H1 (cell line): ENCODE measurements at regions not wholly inside any gene's neighbourhood (a gene's known extent, or its start where the extent isn't known, plus 50 kb on each side); places are given as distances from the start of the nearest gene placed in this dataset.
A peak's percentile ranks its signal among the peaks of the same experiment; 100 is the strongest.

Experiments
- CTCF ChIA-PET: fragments of 300-600 bp; sonication (Branson Sonifier 250); formaldehyde crosslinking; loops from one replicate; lab custom pipeline; 2021; ENCODE audit not compliant: partially characterized antibody; lab: Charles Lee
- POLR2A ChIA-PET: fragments of 300-600 bp; sonication (Branson Sonifier 250); formaldehyde crosslinking; loops from one replicate; lab custom pipeline; 2021; ENCODE audit warnings: inconsistent platforms; ENCODE audit not compliant: partially characterized antibody; lab: Charles Lee
- DNase-seq, 2 experiments: peaks; one replicate each; pipeline versions ENCODE4 v3.0.0 to v3.0.0-alpha.2; 2010 to 2022; ENCODE audit warnings: low spot score in 2 of 2, low read depth in 1 of 2, mixed read lengths in 1 of 2
- FAIRE-seq: peaks from 2 replicates; lab custom pipeline; 2011; peaks lifted over from hg19 to GRCh38; lab: Jason Lieb, UNC
- H2AFZ ChIP-seq: 2 replicates; pipeline ENCODE4 v1.8.1; 2012; ENCODE audit warnings: low read length, inconsistent platforms
- H2AK5ac ChIP-seq: 2 replicates; pipeline ENCODE4 v1.6.1; 2013; ENCODE audit warnings: low read depth, low read length
- H2BK120ac ChIP-seq: replicated peaks from 2 replicates; pipeline ENCODE3; 2013; ENCODE audit warnings: low read depth, low read length, inconsistent platforms
- H2BK12ac ChIP-seq: 2 replicates; pipeline ENCODE4 v1.6.1; 2013; ENCODE audit warnings: low read depth, low read length
- H2BK15ac ChIP-seq: 2 replicates; pipeline ENCODE4 v1.6.1; 2013; ENCODE audit warnings: low read length
- H2BK20ac ChIP-seq: 2 replicates; pipeline ENCODE4 v1.6.1; 2013; ENCODE audit warnings: low read length
- H2BK5ac ChIP-seq: 2 replicates; pipeline ENCODE4 v1.6.1; 2013; ENCODE audit warnings: low read depth, low read length
- H3K14ac ChIP-seq: 2 replicates; pipeline ENCODE4 v1.6.1; 2013; ENCODE audit warnings: inconsistent platforms; ENCODE audit not compliant: insufficient read length
- H3K18ac ChIP-seq: 2 replicates; pipeline ENCODE4 v1.6.1; 2013; ENCODE audit warnings: low read length; ENCODE audit errors: extremely low read depth
- H3K23ac ChIP-seq: 2 replicates; pipeline ENCODE4 v1.6.1; 2013; ENCODE audit warnings: inconsistent platforms; ENCODE audit not compliant: insufficient read length
- H3K23me2 ChIP-seq: 2 replicates; pipeline ENCODE4 v1.6.1; 2013; ENCODE audit warnings: low read depth, low read length
- H3K27ac ChIP-seq: 2 replicates; pipeline ENCODE4 v1.6.1; 2011; ENCODE audit warnings: low read depth, low read length, inconsistent platforms
- H3K27me3 ChIP-seq, 4 experiments: replicated peaks in 1 of 4; 1 replicate in 1 of 4; 2 replicates in 3 of 4; pipeline versions ENCODE4 v1.6.1 to v1.8.1; 2011 to 2013; ENCODE audit warnings: low read length in 3 of 4, mild to moderate bottlenecking in 3 of 4, inconsistent platforms in 2 of 4, mixed read lengths in 2 of 4, moderate library complexity in 1 of 4; ENCODE audit not compliant: control insufficient read depth in 3 of 4, insufficient read depth in 3 of 4; ENCODE audit errors: extremely low read depth in 1 of 4
- H3K36me3 ChIP-seq, 4 experiments: 2 replicates each; pipeline versions ENCODE4 v1.6.1 to v1.8.1; 2011 to 2013; ENCODE audit warnings: mild to moderate bottlenecking in 4 of 4, low read length in 3 of 4, moderate library complexity in 2 of 4, control low read depth in 1 of 4, inconsistent platforms in 1 of 4; ENCODE audit not compliant: insufficient read depth in 4 of 4, control insufficient read depth in 2 of 4
- H3K4ac ChIP-seq: replicated peaks from 2 replicates; pipeline ENCODE3; 2013; ENCODE audit warnings: low read length, low read depth, mixed read lengths, inconsistent platforms; ENCODE audit not compliant: insufficient read length
- H3K4me1 ChIP-seq, 4 experiments: replicated peaks in 1 of 4; 1 replicate in 1 of 4; 2 replicates in 3 of 4; pipeline versions ENCODE4 v1.6.1 to v1.8.1; 2011 to 2013; ENCODE audit warnings: low read length in 3 of 4, inconsistent platforms in 2 of 4, mixed read lengths in 1 of 4; ENCODE audit not compliant: insufficient read depth in 4 of 4, control insufficient read depth in 3 of 4
- H3K4me2 ChIP-seq, 2 experiments: 2 replicates each; pipeline versions ENCODE4 v1.6.1 to v1.8.1; 2011 to 2013; ENCODE audit warnings: low read depth in 2 of 2, low read length in 2 of 2, control low read depth in 1 of 2, inconsistent platforms in 1 of 2, mild to moderate bottlenecking in 1 of 2; ENCODE audit not compliant: insufficient read depth in 1 of 2
- H3K4me3 ChIP-seq, 4 experiments: fragments of 200-600, 300-600 bp in 1 of 4; sonication (generic), shearing (Covaris generic), sonication (Bioruptor Twin) in 1 of 4; 2 replicates each; pipeline versions ENCODE4 v1.5.1 to v1.8.1; 2011 to 2016; ENCODE audit warnings: low read length in 4 of 4, low read depth in 3 of 4, control low read depth in 2 of 4, inconsistent platforms in 2 of 4, mild to moderate bottlenecking in 2 of 4, mixed read lengths in 1 of 4, moderate library complexity in 1 of 4; ENCODE audit not compliant: insufficient read depth in 2 of 4; ENCODE audit errors: extremely low read depth in 1 of 4
- H3K56ac ChIP-seq: replicated peaks from 2 replicates; pipeline ENCODE3; 2013; ENCODE audit warnings: low read depth, mild to moderate bottlenecking, mixed read lengths, low read length, inconsistent platforms; ENCODE audit not compliant: insufficient read length
- H3K79me1 ChIP-seq: 2 replicates; pipeline ENCODE4 v1.6.1; 2013; ENCODE audit warnings: low read depth, low read length, control low read depth
- H3K79me2 ChIP-seq, 2 experiments: 2 replicates each; pipeline versions ENCODE4 v1.6.1 to v1.8.1; 2012 to 2013; ENCODE audit warnings: low read length in 2 of 2, mild to moderate bottlenecking in 2 of 2, inconsistent platforms in 1 of 2; ENCODE audit not compliant: insufficient read depth in 2 of 2, control insufficient read depth in 1 of 2
- H3K9ac ChIP-seq, 4 experiments: replicated peaks in 1 of 4; 1 replicate in 1 of 4; 2 replicates in 3 of 4; pipeline versions ENCODE4 v1.6.1 to v1.8.1; 2011 to 2013; ENCODE audit warnings: low read depth in 3 of 4, low read length in 3 of 4, control low read depth in 2 of 4, mild to moderate bottlenecking in 2 of 4, moderate library complexity in 2 of 4, inconsistent platforms in 1 of 4; ENCODE audit errors: extremely low read depth in 1 of 4
- H3K9me3 ChIP-seq, 2 experiments: 2 replicates each; pipeline versions ENCODE4 v1.6.1 to v1.8.1; 2012 to 2013; ENCODE audit warnings: mild to moderate bottlenecking in 2 of 2, moderate library complexity in 2 of 2, control low read depth in 1 of 2, inconsistent platforms in 1 of 2, low read depth in 1 of 2, low read length in 1 of 2, mixed read lengths in 1 of 2; ENCODE audit not compliant: insufficient read depth in 2 of 2
- H4K20me1 ChIP-seq, 2 experiments: replicated peaks in 1 of 2; 2 replicates each; pipeline versions ENCODE3 to v1.8.1; 2011 to 2013; ENCODE audit warnings: inconsistent platforms in 2 of 2, low read length in 2 of 2, mild to moderate bottlenecking in 1 of 2; ENCODE audit not compliant: insufficient read depth in 2 of 2, control insufficient read depth in 1 of 2
- H4K5ac ChIP-seq: 2 replicates; pipeline ENCODE4 v1.6.1; 2013; ENCODE audit warnings: low read length, low read depth, mixed read lengths, inconsistent platforms; ENCODE audit not compliant: insufficient read length
- H4K8ac ChIP-seq: 2 replicates; pipeline ENCODE4 v1.8.0; 2013; ENCODE audit warnings: mild to moderate bottlenecking, moderate library complexity, low read length, inconsistent platforms; ENCODE audit not compliant: insufficient read depth; ENCODE audit errors: extremely low read depth
- H4K91ac ChIP-seq: replicated peaks from 2 replicates; pipeline ENCODE3; 2013; ENCODE audit warnings: low read length, mixed read lengths, inconsistent platforms; ENCODE audit not compliant: insufficient read length
- POLR2AphosphoS5 ChIP-seq: IDR thresholded peaks from 2 replicates; pipeline ENCODE4 v1.6.1; 2011; ENCODE audit warnings: low read depth, low read length
- SIRT6 ChIP-seq: IDR thresholded peaks from one replicate; pipeline ENCODE4 v1.7.1; 2012; ENCODE audit warnings: low read length, inconsistent platforms
- TEAD4 ChIP-seq: IDR thresholded peaks from 2 replicates; pipeline ENCODE4 v1.6.1; 2012; ENCODE audit warnings: low read depth, low read length, inconsistent platforms, mixed read lengths
- WGBS, 2 experiments: shearing (Covaris generic) in 1 of 2; methylation state at CpG; one replicate each; pipeline versions ENCODE4 v1.1.6 to v1.1.7; 2013 to 2015; ENCODE audit warnings: low lambda C conversion rate in 2 of 2, mixed read lengths in 2 of 2, inconsistent platforms in 1 of 2, low coverage in 1 of 2, missing lambda C conversion rate in 1 of 2; ENCODE audit not compliant: insufficient replicate concordance in 2 of 2, insufficient coverage in 1 of 2, insufficient read length in 1 of 2; ENCODE audit errors: extremely low coverage in 1 of 2, missing lambda C conversion rate in 1 of 2; 5-methylcytosine and 5-hydroxymethylcytosine counted together

DNA sequence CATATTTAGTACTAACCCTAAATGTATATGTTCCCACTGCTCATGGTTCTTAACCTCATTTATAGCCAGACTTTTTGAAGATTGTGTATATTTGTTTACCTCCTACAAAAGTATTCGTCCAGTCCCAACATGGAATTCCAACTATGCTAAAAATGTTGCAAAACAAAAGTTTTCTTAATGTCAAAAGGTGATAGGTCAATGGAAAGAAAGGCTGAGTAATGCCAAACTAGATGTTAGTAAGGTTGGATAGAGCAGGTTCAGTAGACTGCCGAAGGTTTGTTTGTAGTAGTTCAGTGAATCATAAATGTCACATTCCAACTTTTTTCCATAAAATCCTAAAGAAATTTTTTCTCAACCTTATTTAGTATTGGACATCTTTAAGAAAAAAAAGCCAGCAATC, 874.5 kb downstream of the FLRT2 start:
- no peaks in the 10 kb centered on the region for H3K27me3 ChIP-seq
- H2BK5ac ChIP-seq: no peak overlapping the region
- H4K20me1 ChIP-seq: no peaks in the 10 kb centered on the region
- H4K5ac ChIP-seq: no peak overlapping the region
- TF ChIP-seq POLR2AphosphoS5: no peak
- no peak for TF ChIP-seq SIRT6
- peak; percentile 70 for TF ChIP-seq TEAD4
- H3K27ac ChIP-seq: no peak overlapping the region
- peaks cover 0 to 2% (median 0%) of the 10 kb centered on the region in 4 experiments; a peak in 1 of 7 replicates for H3K4me1 ChIP-seq
- H3K79me2 ChIP-seq: no peaks in the 10 kb centered on the region
- no peak overlapping the region for H2BK12ac ChIP-seq
- H3K56ac ChIP-seq: no peak overlapping the region
- H3K36me3 ChIP-seq: no peaks in the 10 kb centered on the region
- H3K9me3 ChIP-seq: no peaks in the 10 kb centered on the region; a peak in 1 of 4 replicates
- H2BK20ac ChIP-seq: no peak overlapping the region
- H3K4me2 ChIP-seq: no peak overlapping the region
- no peak overlapping the region for H2BK15ac ChIP-seq
- no peaks in the 10 kb centered on the region for H3K23me2 ChIP-seq
- WGBS, 2 experiments: 88% methylated on average over 2 of the region's 2 CpGs; no CpG with 5 or more reads in 1 of the 2 experiments
- H2BK120ac ChIP-seq: no peak overlapping the region
- no peak overlapping the region for H3K23ac ChIP-seq
- no peak overlapping the region for H3K4me3 ChIP-seq
- no peak overlapping the region for H3K4ac ChIP-seq
- POLR2A ChIA-PET: no interaction called here
- H3K14ac ChIP-seq: no peak overlapping the region
- CTCF ChIA-PET: no interaction called here
- H3K18ac ChIP-seq: no peak overlapping the region
- H4K8ac ChIP-seq: no peak overlapping the region
- no peak overlapping the region for H2AFZ ChIP-seq
- H3K79me1 ChIP-seq: no peaks in the 10 kb centered on the region
- no peak for DNase-seq
- no peak overlapping the region for H3K9ac ChIP-seq
- H2AK5ac ChIP-seq: no peak overlapping the region
- no peak overlapping the region for H4K91ac ChIP-seq
- FAIRE-seq: no peak
